ENCODE measurements at regions not wholly inside any gene's neighbourhood (a gene's known extent, or its start where the extent isn't known, plus 50 kb on each side); places are given as distances from the start of the nearest gene placed in this dataset.

- H3K27me3 ChIP-seq (ENCODE audit: insufficient read depth, low read length): peaks cover 20% of the 10 kb centered on the region; the same call in 1 of the 2 replicates
- TF ChIP-seq ATF3 (IDR thresholded peaks at IDR 0.05) (no peak), ZFX (IDR thresholded peaks at IDR 0.05) (no peak), CBX3 (IDR thresholded peaks at IDR 0.05; ENCODE audit: low read depth) (no peak), JUND (IDR thresholded peaks at IDR 0.05) (no peak), CTCF (IDR thresholded peaks at IDR 0.05 in 2 of 3, conservative IDR thresholded peaks at IDR 0.05 in 1 of 3; ENCODE audit: borderline replicate concordance in 1 of 3, insufficient read depth in 1 of 3, low read depth in 2 of 3, low read length in 2 of 3) (no peak), ZNF274 (IDR thresholded peaks at IDR 0.05; ENCODE audit: low read depth, low read length) (no peak), SP1 (IDR thresholded peaks at IDR 0.05; ENCODE audit: low read depth) (no peak), EZH2phosphoT487 (IDR thresholded peaks at IDR 0.05; ENCODE audit: borderline replicate concordance) (no peak), SIN3A (IDR thresholded peaks at IDR 0.05; ENCODE audit: low read depth) (no peak), POLR2AphosphoS5 (IDR thresholded peaks at IDR 0.05; ENCODE audit: low read depth, low read length) (no peak), RAD21 (IDR thresholded peaks at IDR 0.05; ENCODE audit: low read depth) (no peak), EGR1 (IDR thresholded peaks at IDR 0.05; ENCODE audit: low read depth) (no peak), EZH2 (IDR thresholded peaks at IDR 0.05) (no peak), REST (IDR thresholded peaks at IDR 0.05; ENCODE audit: low read depth) (no peak), YY1 (IDR thresholded peaks at IDR 0.05; ENCODE audit: extremely low read depth, insufficient replicate concordance, low read depth, low read length) (no peak), ELF1 (IDR thresholded peaks at IDR 0.05; ENCODE audit: borderline replicate concordance, low read depth) (no peak)
- TF ChIP-seq, protein P1, sequence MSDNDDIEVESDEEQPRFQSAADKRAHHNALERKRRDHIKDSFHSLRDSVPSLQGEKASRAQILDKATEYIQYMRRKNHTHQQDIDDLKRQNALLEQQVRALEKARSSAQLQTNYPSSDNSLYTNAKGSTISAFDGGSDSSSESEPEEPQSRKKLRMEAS (IDR thresholded peaks at IDR 0.05): no peak
- TF ChIP-seq, protein P2, sequence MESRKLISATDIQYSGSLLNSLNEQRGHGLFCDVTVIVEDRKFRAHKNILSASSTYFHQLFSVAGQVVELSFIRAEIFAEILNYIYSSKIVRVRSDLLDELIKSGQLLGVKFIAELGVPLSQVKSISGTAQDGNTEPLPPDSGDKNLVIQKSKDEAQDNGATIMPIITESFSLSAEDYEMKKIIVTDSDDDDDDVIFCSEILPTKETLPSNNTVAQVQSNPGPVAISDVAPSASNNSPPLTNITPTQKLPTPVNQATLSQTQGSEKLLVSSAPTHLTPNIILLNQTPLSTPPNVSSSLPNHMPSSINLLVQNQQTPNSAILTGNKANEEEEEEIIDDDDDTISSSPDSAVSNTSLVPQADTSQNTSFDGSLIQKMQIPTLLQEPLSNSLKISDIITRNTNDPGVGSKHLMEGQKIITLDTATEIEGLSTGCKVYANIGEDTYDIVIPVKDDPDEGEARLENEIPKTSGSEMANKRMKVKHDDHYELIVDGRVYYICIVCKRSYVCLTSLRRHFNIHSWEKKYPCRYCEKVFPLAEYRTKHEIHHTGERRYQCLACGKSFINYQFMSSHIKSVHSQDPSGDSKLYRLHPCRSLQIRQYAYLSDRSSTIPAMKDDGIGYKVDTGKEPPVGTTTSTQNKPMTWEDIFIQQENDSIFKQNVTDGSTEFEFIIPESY (IDR thresholded peaks at IDR 0.05; ENCODE audit: extremely low read depth, insufficient replicate concordance, low read length): no peak
- ChIA-PET RAD21 (ENCODE audit: low non-redundant PET in 1 of 2, low total read pairs in 2 of 2, uncharacterized antibody in 2 of 2, unreplicated experiment in 2 of 2) (no interaction called here), CTCF (no interaction called here), POLR2A (no interaction called here)
- ATAC-seq: no peak
- no peak for DNase-seq (ENCODE audit: low read depth, low spot score)
- intact Hi-C loops (cut with micrococcal nuclease): no loop called here
- BruUV-seq (replicated peaks): no TSS peak
- no peaks in the 10 kb centered on the region for H4K20me1 ChIP-seq (ENCODE audit: insufficient read depth)
- H3K36me3 ChIP-seq (ENCODE audit: control insufficient read depth in 1 of 2, insufficient read depth in 2 of 2, low read length in 2 of 2): no peaks in the 10 kb centered on the region
- H3K9me2 ChIP-seq (ENCODE audit: insufficient read depth): no peaks in the 10 kb centered on the region
- no peak overlapping the region for H3K27ac ChIP-seq (ENCODE audit: low read depth, low read length)
- H3K4me1 ChIP-seq (ENCODE audit: control insufficient read depth in 1 of 2, insufficient read depth in 2 of 2, low read length in 2 of 2): no peaks in the 10 kb centered on the region
- H3K9me3 ChIP-seq (ENCODE audit: control insufficient read depth in 1 of 2, insufficient read depth in 1 of 2, low read depth in 1 of 2, low read length in 2 of 2): no peaks in the 10 kb centered on the region
- no peak overlapping the region for H3K9ac ChIP-seq (ENCODE audit: low read length)
- H2AFZ ChIP-seq (ENCODE audit: low read depth, low read length, poor library complexity, severe bottlenecking): no peak overlapping the region
- no peak overlapping the region for H3K4me3 ChIP-seq (replicated peaks in 1 of 2; ENCODE audit: low read depth in 1 of 2, low read length in 2 of 2)
- H3K79me2 ChIP-seq (ENCODE audit: insufficient read depth, low read length): no peaks in the 10 kb centered on the region
- H3K4me2 ChIP-seq (ENCODE audit: low read length): no peak overlapping the region
Observed at GRCh38 chr18:51363384-51363783, 165.9 kb upstream of the MEX3C start.

All from HCT116 (cell line).